ENCODE measurements at regions not wholly inside any gene's neighbourhood (a gene's known extent, or its start where the extent isn't known, plus 50 kb on each side); places are given as distances from the start of the nearest gene placed in this dataset.

- TF ChIP-seq CTCF (IDR thresholded peaks at IDR 0.05), result no peak
- no peak overlapping the region for H3K27ac ChIP-seq
- H3K36me3 ChIP-seq, result no peaks in the 10 kb centered on the region
Observed at GRCh38 chr15:61729646-61730045, 330.6 kb downstream of the VPS13C start.

GRCh38 chr15:61726166-61726565 is 334.1 kb downstream of the VPS13C start:
- H3K4me3 ChIP-seq, result no peak overlapping the region
- H3K27me3 ChIP-seq, result no peaks in the 10 kb centered on the region
- TF ChIP-seq CTCF (IDR thresholded peaks at IDR 0.05), result no peak
- H3K9ac ChIP-seq (ENCODE audit: low read depth in 2 of 2, low read length in 2 of 2), result no peak overlapping the region
- no peak overlapping the region for H3K27ac ChIP-seq
- no peaks in the 10 kb centered on the region for H3K36me3 ChIP-seq
- DNase-seq, result no peak
- no peaks in the 10 kb centered on the region for H3K4me1 ChIP-seq
- no peaks in the 10 kb centered on the region for H3K9me3 ChIP-seq
- intact Hi-C loops (cut with DNase I), result no loop called here

More at GRCh38 chr15:61729646-61730045, 330.6 kb downstream of the VPS13C start:
- Histone ChIP-seq H3K4me1 (no peaks in the 10 kb centered on the region), H3K27me3 (no peaks in the 10 kb centered on the region), H3K9me3 (no peaks in the 10 kb centered on the region), H3K4me3 (no peak overlapping the region), H3K9ac (ENCODE audit: low read depth in 2 of 2, low read length in 2 of 2) (no peak overlapping the region)
- no peak for DNase-seq
- intact Hi-C loops (cut with DNase I), result no loop called here

- intact Hi-C loops (cut with DNase I), result no loop called here
- no peaks in the 10 kb centered on the region for H3K27me3 ChIP-seq
- no peaks in the 10 kb centered on the region for H3K36me3 ChIP-seq
- H3K4me1 ChIP-seq, result no peaks in the 10 kb centered on the region
- no peak overlapping the region for H3K9ac ChIP-seq (ENCODE audit: low read depth in 2 of 2, low read length in 2 of 2)
- no peak for DNase-seq
- H3K27ac ChIP-seq, result no peak overlapping the region
- H3K4me3 ChIP-seq, result no peak overlapping the region
- TF ChIP-seq CTCF (IDR thresholded peaks at IDR 0.05), result no peak
- H3K9me3 ChIP-seq, result no peaks in the 10 kb centered on the region
Observed at GRCh38 chr15:61725251-61725650, 335.0 kb downstream of the VPS13C start.

GRCh38 chr15:61724251-61724939 is 335.9 kb downstream of the VPS13C start:
- H3K27ac ChIP-seq, result no peak overlapping the region
- intact Hi-C loops (cut with DNase I), result no loop called here
- TF ChIP-seq CTCF (IDR thresholded peaks at IDR 0.05), result no peak
- H3K36me3 ChIP-seq, result no peaks in the 10 kb centered on the region
- H3K27me3 ChIP-seq, result no peaks in the 10 kb centered on the region
- H3K9me3 ChIP-seq, result no peaks in the 10 kb centered on the region
- H3K9ac ChIP-seq (ENCODE audit: low read depth in 2 of 2, low read length in 2 of 2), result no peak overlapping the region
- no peak overlapping the region for H3K4me3 ChIP-seq
- no peak for DNase-seq
- H3K4me1 ChIP-seq, result no peaks in the 10 kb centered on the region

- intact Hi-C loops (cut with DNase I), result no loop called here
- no peaks in the 10 kb centered on the region for H3K9me3 ChIP-seq
- H3K27ac ChIP-seq, result no peak overlapping the region
- H3K36me3 ChIP-seq, result no peaks in the 10 kb centered on the region
- H3K9ac ChIP-seq (ENCODE audit: low read depth in 2 of 2, low read length in 2 of 2), result no peak overlapping the region
- DNase-seq, result no peak
- H3K4me3 ChIP-seq, result no peak overlapping the region
- H3K4me1 ChIP-seq, result no peaks in the 10 kb centered on the region
- no peak for TF ChIP-seq CTCF (IDR thresholded peaks at IDR 0.05)
- H3K27me3 ChIP-seq, result no peaks in the 10 kb centered on the region
Observed at GRCh38 chr15:61721418-61721817, 338.8 kb downstream of the VPS13C start.
